GM23338 (cell line): ENCODE measurements at regions not wholly inside any gene's neighbourhood (a gene's known extent, or its start where the extent isn't known, plus 50 kb on each side); places are given as distances from the start of the nearest gene placed in this dataset.

ENCODE experiments used
- CTCF ChIP-seq, 2 experiments: fragments of 200-600 bp in 1 of 2; sonication (generic) in 1 of 2; conservative IDR thresholded peaks; 2 replicates each; pipeline versions ENCODE4 v1.5.1 to v1.6.1; 2016 to 2017; ENCODE audit warnings: antibody characterized with exemption in 2 of 2, low read depth in 2 of 2, mild to moderate bottlenecking in 2 of 2, moderate library complexity in 1 of 2
- EZH2 ChIP-seq: fragments of 200-600 bp; sonication (generic); IDR thresholded peaks from one replicate; pipeline ENCODE4 v1.8.0; 2017; ENCODE audit warnings: antibody characterized with exemption, mild to moderate bottlenecking, low read depth; ENCODE audit not compliant: unreplicated experiment
- EZH2phosphoT487 ChIP-seq: fragments of 200-600 bp; sonication (generic); IDR thresholded peaks from one replicate; pipeline ENCODE4 v1.8.1; 2018; ENCODE audit warnings: antibody characterized with exemption; ENCODE audit not compliant: unreplicated experiment
- POLR2AphosphoS5 ChIP-seq: IDR thresholded peaks from 2 replicates; pipeline ENCODE4 v1.6.1; 2016; ENCODE audit warnings: antibody characterized with exemption, low read depth
- REST ChIP-seq: IDR thresholded peaks from one replicate; pipeline ENCODE4 v1.6.1; 2018; ENCODE audit warnings: antibody characterized with exemption; ENCODE audit not compliant: unreplicated experiment

- TF ChIP-seq CTCF (conservative IDR thresholded peaks at IDR 0.05; ENCODE audit: low read depth in 2 of 2) = no peak
- no peak for TF ChIP-seq REST
- TF ChIP-seq EZH2 = no peak
- TF ChIP-seq POLR2AphosphoS5 = no peak
- no peak for TF ChIP-seq EZH2phosphoT487
Observed at GRCh38 chr11:23859087-23859486, 637.8 kb upstream of the LUZP2 start.
